Peyer's patch (tissue), 4 donors: ENCODE measurements at regions not wholly inside any gene's neighbourhood (a gene's known extent, or its start where the extent isn't known, plus 50 kb on each side); places are given as distances from the start of the nearest gene placed in this dataset.

Experiments used
- POLR2A ChIP-seq, 2 donors: fragments of 450-650 bp; IDR thresholded peaks; one replicate each; pipeline ENCODE4 v1.5.1; 2017; ENCODE audit warnings: antibody characterized with exemption in 2 of 2, mild to moderate bottlenecking in 2 of 2, moderate library complexity in 2 of 2
- TF ChIP-seq, protein P1 (sequence below), 6 experiments: fragments of 450-650 bp in 4 of 6; fragments of 200-600 bp in 2 of 6; sonication (generic) in 1 of 6; IDR thresholded peaks; one replicate each; pipeline ENCODE4 v1.5.1; 2017 to 2019; ENCODE audit warnings: antibody characterized with exemption in 6 of 6, mild to moderate bottlenecking in 3 of 6, moderate library complexity in 1 of 6

GRCh38 chr4:110798687-110799086 is 175.8 kb upstream of the PITX2 start:
- no peak for TF ChIP-seq POLR2A (IDR thresholded peaks at IDR 0.05)
- TF ChIP-seq, protein P1, sequence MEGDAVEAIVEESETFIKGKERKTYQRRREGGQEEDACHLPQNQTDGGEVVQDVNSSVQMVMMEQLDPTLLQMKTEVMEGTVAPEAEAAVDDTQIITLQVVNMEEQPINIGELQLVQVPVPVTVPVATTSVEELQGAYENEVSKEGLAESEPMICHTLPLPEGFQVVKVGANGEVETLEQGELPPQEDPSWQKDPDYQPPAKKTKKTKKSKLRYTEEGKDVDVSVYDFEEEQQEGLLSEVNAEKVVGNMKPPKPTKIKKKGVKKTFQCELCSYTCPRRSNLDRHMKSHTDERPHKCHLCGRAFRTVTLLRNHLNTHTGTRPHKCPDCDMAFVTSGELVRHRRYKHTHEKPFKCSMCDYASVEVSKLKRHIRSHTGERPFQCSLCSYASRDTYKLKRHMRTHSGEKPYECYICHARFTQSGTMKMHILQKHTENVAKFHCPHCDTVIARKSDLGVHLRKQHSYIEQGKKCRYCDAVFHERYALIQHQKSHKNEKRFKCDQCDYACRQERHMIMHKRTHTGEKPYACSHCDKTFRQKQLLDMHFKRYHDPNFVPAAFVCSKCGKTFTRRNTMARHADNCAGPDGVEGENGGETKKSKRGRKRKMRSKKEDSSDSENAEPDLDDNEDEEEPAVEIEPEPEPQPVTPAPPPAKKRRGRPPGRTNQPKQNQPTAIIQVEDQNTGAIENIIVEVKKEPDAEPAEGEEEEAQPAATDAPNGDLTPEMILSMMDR (IDR thresholded peaks at IDR 0.05) = no peak
